ENCODE measurements at regions not wholly inside any gene's neighbourhood (a gene's known extent, or its start where the extent isn't known, plus 50 kb on each side); places are given as distances from the start of the nearest gene placed in this dataset.

DNA sequence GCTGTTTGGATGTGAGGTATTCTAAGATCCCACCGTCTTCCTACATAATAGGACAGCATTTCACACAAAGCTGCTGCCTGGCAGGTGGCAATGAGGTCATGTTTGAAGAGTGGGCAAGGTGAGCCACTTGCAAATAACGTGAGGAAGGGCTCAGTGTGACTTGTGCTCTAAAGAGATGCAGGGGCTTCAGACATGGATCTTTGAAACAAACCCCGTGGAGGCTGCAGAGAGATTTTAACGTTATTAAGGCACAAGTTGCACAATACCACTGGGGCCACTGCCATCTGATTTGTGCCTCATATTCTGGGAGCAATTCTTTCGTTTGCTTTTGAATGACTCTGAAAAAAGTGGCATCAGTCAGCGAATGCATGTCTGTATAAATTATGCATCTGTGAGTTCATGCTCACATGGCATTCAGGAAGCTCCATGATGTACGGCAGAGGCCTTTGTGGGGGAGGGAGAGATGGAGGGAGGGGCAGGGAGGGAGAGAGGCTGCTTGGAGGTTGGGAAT is 362.0 kb downstream of the SOX11 start:
- TF ChIP-seq ZFX (IDR thresholded peaks at IDR 0.05; ENCODE audit: borderline replicate concordance), result no peak
- TF ChIP-seq, protein P1, sequence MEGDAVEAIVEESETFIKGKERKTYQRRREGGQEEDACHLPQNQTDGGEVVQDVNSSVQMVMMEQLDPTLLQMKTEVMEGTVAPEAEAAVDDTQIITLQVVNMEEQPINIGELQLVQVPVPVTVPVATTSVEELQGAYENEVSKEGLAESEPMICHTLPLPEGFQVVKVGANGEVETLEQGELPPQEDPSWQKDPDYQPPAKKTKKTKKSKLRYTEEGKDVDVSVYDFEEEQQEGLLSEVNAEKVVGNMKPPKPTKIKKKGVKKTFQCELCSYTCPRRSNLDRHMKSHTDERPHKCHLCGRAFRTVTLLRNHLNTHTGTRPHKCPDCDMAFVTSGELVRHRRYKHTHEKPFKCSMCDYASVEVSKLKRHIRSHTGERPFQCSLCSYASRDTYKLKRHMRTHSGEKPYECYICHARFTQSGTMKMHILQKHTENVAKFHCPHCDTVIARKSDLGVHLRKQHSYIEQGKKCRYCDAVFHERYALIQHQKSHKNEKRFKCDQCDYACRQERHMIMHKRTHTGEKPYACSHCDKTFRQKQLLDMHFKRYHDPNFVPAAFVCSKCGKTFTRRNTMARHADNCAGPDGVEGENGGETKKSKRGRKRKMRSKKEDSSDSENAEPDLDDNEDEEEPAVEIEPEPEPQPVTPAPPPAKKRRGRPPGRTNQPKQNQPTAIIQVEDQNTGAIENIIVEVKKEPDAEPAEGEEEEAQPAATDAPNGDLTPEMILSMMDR (IDR thresholded peaks at IDR 0.05), result no peak
- no peak overlapping the region for H3K27ac ChIP-seq

DNA sequence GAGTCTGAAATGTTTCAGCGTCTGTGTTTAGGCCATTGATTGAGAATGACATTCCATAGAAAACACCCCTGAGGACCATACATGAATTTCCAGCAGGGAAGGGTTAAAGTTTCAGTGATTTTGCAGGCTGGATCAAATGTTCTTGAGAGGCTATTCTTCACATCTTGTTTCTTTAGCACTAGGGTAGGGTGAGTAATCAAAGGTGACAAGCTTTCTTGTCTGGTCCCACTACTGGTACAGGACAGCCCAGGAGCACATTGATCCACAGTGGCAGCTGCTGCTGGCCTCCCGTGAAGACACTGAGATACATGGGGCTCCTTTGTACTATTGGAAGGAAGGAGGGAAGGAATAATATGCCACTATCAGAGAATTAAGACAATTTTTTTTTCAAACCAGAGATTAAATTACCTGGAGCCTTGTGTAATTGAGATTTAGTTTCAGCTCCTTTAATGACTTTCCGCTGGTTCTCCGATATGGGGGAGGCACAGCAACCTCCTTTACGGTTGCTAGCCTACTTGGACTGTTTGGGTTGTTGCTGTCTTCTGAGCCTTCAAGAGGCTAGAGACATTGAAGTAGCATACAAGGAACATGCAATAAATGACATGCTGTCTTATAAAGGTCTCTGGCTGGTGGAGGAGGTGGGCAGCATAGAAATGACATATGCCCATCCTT is 368.9 kb downstream of the SOX11 start:
- H3K27ac ChIP-seq, result no peak overlapping the region
- no peak for TF ChIP-seq ZFX (IDR thresholded peaks at IDR 0.05; ENCODE audit: borderline replicate concordance)
- TF ChIP-seq, protein P1 (IDR thresholded peaks at IDR 0.05), result no peak

DNA sequence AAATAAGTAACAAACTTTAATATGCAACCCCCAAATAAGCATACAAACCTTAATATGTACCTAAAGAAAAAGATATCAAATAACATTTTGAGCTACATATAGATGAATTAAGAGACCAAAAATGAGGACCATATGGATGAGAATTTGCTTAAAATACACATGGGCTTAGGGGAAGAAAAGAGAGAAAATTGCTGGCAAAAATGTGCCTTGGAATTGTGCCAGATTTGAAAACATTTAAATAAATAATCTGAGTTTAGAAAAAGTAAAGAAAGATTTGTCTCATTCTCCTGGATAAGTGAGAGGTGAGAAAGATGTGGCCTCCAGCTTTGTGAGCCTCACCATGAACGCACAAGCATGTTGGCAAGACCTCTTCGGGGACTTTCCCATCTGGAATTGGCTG is 372.6 kb downstream of the SOX11 start:
- no peak for TF ChIP-seq ZFX (IDR thresholded peaks at IDR 0.05; ENCODE audit: borderline replicate concordance)
- TF ChIP-seq, protein P1 (IDR thresholded peaks at IDR 0.05), result no peak

DNA sequence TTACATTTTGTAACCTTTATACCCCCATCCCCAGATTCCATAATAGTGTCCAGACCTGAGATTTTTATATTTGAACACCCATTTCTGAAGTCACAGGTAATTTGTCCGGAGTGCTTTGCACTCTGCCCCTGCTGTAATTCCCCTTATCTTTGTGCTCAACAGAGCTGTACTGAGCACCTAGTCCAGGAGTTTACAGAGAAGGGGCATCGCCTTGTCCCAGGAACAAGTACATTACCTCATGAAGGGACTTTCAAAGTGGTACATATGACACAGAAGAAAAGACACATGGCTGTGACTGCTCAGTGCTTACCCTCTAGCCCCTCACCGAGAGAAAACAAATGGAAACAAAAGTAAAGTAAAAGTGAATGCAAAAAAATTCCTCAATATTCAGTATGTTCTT is 373.5 kb downstream of the SOX11 start:
- no peak for TF ChIP-seq ZFX (IDR thresholded peaks at IDR 0.05; ENCODE audit: borderline replicate concordance)
- TF ChIP-seq, protein P1 (IDR thresholded peaks at IDR 0.05), result no peak
- no peak overlapping the region for H3K27ac ChIP-seq

More for the DNA sequence above, 372.6 kb downstream of the SOX11 start:
- H3K27ac ChIP-seq, result no peak overlapping the region

DNA sequence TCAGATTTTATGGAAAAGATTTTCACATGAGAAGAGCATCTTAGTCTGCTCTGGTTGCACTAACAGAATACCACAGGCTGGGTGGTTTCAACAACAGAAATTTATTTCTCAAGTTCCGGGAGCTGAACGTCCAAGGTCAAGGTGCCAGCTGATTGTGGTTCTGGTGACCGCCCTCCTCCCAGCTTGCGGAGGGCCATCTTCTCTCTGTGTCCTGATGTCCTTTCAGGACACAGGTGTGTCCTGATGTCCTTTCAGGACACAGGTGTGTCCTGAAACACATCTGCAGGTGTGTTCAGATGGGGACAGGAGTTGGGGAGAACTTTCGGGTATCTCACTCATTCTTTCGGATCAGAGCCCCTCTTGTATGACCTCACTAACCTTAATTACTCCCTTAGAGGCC is 374.9 kb downstream of the SOX11 start:
- H3K27ac ChIP-seq, result no peak overlapping the region
- no peak for TF ChIP-seq ZFX (IDR thresholded peaks at IDR 0.05; ENCODE audit: borderline replicate concordance)
- TF ChIP-seq, protein P1 (IDR thresholded peaks at IDR 0.05), result no peak

DNA sequence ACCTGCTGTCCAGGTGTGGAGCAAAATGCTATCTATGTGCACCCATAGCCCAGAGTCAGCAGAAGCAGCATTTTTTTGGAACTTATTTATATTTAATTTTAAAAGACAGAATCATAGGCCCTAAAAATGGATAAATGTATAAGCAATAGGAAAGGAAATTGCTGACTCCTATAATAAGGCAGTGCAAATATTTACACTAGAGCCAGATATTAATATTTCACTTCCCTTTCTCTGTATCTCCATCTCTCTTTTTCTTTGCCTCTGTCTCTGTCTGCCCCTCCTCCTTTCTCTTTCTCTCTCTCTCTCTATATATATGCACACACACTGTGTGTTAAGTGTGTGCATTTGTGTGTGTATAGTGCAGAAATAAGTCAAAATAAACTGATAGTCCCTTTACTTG is 375.6 kb downstream of the SOX11 start:
- no peak overlapping the region for H3K27ac ChIP-seq
- TF ChIP-seq, protein P1 (IDR thresholded peaks at IDR 0.05), result no peak
- no peak for TF ChIP-seq ZFX (IDR thresholded peaks at IDR 0.05; ENCODE audit: borderline replicate concordance)

DNA sequence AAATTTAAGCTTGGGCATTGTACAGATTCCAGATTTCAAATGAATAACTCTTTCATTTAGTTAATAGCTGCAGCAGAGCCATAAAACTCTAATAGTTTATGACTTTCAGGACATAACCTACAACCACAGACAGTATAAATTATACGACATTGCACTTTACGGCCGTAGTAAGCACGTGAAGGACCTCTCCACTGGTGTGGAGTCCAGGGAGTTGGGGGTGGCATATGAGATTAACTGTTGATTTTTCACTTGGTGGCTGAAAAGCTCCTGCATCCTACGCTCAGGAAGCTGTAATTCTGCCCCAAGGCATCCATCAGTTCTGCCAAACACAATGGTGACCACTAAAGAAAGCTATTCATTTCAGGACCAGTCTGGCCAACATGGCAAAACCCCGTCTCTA is 376.2 kb downstream of the SOX11 start:
- TF ChIP-seq, protein P1 (IDR thresholded peaks at IDR 0.05), result no peak
- TF ChIP-seq ZFX (IDR thresholded peaks at IDR 0.05; ENCODE audit: borderline replicate concordance), result no peak
- H3K27ac ChIP-seq, result no peak overlapping the region

Measured in 22Rv1 (cell line).